GM06990 (cell line): ENCODE measurements at regions not wholly inside any gene's neighbourhood (a gene's known extent, or its start where the extent isn't known, plus 50 kb on each side); places are given as distances from the start of the nearest gene placed in this dataset.

Source experiments
- DNase-seq: peaks from one replicate; pipeline ENCODE4 v3.0.0-alpha.2; 2011; ENCODE audit not compliant: insufficient read length; ENCODE audit errors: extremely low read depth
- H3K27me3 ChIP-seq: replicated peaks from 2 replicates; pipeline ENCODE4 v1.6.0; 2011; ENCODE audit warnings: low read length; ENCODE audit not compliant: control insufficient read depth, insufficient read depth
- H3K36me3 ChIP-seq: 2 replicates; pipeline ENCODE4 v1.5.1; 2011; ENCODE audit warnings: low read length; ENCODE audit not compliant: control insufficient read depth, insufficient read depth
- H3K4me3 ChIP-seq: replicated peaks from 2 replicates; pipeline ENCODE4 v1.5.1; 2011; ENCODE audit warnings: low read depth, mild to moderate bottlenecking, control low read depth, low read length
- TF ChIP-seq, protein P1 (sequence below): IDR thresholded peaks from 2 replicates; pipeline ENCODE4 v1.5.1; 2011; ENCODE audit warnings: low read length, control low read depth, mild to moderate bottlenecking, inconsistent platforms; ENCODE audit not compliant: insufficient read depth, poor library complexity, severe bottlenecking

DNA sequence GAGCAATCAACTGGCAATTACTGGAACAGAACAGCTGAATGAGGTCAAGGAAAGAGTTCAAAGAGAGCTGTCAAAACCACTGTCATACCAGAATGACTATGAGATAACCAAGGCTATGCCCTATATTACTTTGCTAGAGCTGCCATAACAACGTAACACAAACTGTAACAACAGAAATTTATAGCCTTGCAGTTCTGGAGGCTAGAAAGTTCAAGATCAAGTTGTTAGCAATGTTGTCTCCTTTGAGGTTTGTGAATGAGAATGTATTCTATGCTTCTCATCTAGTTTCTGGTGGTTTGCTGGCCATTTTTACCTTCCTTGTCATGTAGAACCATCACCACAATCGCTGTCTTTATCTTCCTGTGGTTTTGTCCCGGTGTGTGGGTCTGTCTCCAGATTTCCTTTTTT lies 1323.0 kb upstream of the GJE1 start:
- TF ChIP-seq, protein P1, sequence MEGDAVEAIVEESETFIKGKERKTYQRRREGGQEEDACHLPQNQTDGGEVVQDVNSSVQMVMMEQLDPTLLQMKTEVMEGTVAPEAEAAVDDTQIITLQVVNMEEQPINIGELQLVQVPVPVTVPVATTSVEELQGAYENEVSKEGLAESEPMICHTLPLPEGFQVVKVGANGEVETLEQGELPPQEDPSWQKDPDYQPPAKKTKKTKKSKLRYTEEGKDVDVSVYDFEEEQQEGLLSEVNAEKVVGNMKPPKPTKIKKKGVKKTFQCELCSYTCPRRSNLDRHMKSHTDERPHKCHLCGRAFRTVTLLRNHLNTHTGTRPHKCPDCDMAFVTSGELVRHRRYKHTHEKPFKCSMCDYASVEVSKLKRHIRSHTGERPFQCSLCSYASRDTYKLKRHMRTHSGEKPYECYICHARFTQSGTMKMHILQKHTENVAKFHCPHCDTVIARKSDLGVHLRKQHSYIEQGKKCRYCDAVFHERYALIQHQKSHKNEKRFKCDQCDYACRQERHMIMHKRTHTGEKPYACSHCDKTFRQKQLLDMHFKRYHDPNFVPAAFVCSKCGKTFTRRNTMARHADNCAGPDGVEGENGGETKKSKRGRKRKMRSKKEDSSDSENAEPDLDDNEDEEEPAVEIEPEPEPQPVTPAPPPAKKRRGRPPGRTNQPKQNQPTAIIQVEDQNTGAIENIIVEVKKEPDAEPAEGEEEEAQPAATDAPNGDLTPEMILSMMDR, result no peak
- peak; percentile 27 for DNase-seq
- Histone ChIP-seq H3K4me3 (no peak overlapping the region), H3K27me3 (no peaks in the 10 kb centered on the region), H3K36me3 (no peaks in the 10 kb centered on the region)

DNA sequence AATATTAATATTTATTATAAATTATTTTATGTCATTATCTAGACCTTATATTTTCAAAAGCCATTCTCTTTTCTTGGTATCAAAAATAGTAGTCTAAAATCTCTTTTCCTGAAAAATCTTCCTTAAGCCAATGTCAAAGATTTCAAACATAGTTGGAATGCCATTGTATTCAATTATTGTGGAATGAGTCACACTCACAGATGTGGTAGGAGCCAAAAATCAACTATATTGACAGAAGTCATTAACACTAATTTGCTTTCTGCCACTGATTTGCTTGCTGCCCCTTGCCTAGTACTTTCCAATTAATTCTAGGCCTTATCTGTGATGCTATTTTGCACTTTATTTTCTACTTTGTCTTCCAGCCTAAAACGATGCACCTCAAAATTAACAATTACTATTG lies 1326.3 kb upstream of the GJE1 start:
- DNase-seq, result no peak
- TF ChIP-seq, protein P1, result no peak
- Histone ChIP-seq H3K4me3 (no peak overlapping the region), H3K27me3 (no peaks in the 10 kb centered on the region), H3K36me3 (no peaks in the 10 kb centered on the region)

DNA sequence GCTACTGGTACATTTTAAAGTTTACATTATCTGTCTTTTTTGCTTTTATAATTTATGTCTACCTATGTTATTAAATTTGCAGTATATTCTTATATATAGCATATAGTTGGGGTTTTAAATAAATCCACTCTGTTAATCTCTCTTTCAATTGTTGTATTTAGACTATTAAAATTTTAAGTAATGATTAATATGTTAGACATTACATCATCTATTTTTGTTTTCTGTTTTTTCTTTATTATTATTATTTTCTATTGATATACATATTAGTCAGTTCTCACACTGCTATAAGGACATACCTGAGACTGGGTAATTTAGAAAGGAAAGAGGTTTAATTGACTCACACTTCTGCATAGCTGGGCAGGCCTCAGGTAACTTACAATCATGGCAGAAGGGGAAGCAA lies 1338.2 kb upstream of the GJE1 start:
- Histone ChIP-seq H3K36me3 (no peaks in the 10 kb centered on the region), H3K4me3 (no peak overlapping the region), H3K27me3 (no peaks in the 10 kb centered on the region)
- TF ChIP-seq, protein P1, result no peak
- DNase-seq, result no peak

DNA sequence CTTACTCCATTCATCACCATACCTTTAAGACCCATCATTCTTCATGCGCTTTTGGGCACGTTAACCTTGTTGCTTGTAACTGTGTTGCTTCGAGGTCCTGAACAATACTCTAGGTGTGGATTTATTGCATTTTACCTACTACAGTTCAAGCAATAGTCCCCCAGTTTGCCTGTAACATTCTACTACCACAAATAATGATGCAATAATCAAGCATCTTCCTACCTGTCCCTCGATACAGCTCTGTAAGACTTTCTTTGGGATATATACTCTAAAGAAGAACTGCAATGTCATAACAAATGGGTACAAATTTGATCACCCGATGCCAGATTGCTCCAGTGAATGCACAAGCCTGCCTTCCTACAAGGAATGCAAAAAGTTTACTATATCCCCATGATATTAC lies 1342.6 kb upstream of the GJE1 start:
- Histone ChIP-seq H3K36me3 (no peaks in the 10 kb centered on the region), H3K4me3 (no peak overlapping the region), H3K27me3 (no peaks in the 10 kb centered on the region)
- DNase-seq, result no peak
- TF ChIP-seq, protein P1, result no peak

DNA sequence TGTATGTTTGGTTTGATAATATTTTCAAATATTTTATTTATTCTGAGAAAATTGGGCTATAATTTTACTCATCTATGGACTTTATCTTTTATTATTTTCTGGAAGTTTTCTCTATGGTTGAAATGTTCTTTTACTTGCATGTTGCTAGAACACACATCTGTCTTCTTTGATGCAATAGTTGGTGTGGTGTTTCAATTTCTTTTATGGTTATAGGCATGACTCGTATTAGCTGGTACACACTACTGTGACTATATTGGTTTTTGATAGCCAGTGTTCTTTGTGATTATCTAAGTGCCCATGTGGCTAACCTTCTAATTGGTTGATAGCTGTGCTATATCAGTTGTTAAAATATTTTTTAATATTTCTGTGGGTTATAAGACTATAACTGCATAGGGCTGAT lies 1343.3 kb upstream of the GJE1 start:
- TF ChIP-seq, protein P1, result no peak
- no peaks in the 10 kb centered on the region for H3K27me3 ChIP-seq
- no peak overlapping the region for H3K4me3 ChIP-seq
- no peaks in the 10 kb centered on the region for H3K36me3 ChIP-seq
- no peak for DNase-seq

DNA sequence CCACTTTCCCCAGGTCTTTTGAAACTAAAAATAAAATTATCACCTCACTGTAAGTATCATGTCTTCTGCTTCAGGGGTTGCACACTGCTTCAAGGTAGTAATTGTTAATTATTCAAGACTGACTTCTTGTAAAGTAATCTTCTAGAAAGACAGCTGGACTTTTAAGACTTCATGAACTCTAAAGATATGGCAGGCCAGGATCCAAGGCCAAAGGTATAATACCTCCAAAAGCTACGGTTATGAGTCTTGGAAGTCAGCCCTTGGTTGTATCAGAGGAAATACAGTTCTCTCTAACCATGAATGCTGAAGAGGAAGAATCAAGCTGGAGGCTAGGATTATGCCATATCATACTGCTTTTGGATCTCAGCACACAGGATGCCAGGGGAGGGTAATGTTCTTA lies 1346.8 kb upstream of the GJE1 start:
- no peak for DNase-seq
- TF ChIP-seq, protein P1, result no peak
- Histone ChIP-seq H3K4me3 (no peak overlapping the region), H3K36me3 (no peaks in the 10 kb centered on the region), H3K27me3 (no peaks in the 10 kb centered on the region)
